NCI-H2029 (cell line): ENCODE measurements at regions not wholly inside any gene's neighbourhood (a gene's known extent, or its start where the extent isn't known, plus 50 kb on each side); places are given as distances from the start of the nearest gene placed in this dataset.
"Not testable (repeated sequence)": the region's sequence is repeated elsewhere in the genome, so short reads cannot be mapped to it uniquely, and the experiment has no call there.

Experiments
- DNase-seq: peaks from one replicate; lab custom pipeline; 2025; lab: John Stamatoyannopoulos, UW

DNA sequence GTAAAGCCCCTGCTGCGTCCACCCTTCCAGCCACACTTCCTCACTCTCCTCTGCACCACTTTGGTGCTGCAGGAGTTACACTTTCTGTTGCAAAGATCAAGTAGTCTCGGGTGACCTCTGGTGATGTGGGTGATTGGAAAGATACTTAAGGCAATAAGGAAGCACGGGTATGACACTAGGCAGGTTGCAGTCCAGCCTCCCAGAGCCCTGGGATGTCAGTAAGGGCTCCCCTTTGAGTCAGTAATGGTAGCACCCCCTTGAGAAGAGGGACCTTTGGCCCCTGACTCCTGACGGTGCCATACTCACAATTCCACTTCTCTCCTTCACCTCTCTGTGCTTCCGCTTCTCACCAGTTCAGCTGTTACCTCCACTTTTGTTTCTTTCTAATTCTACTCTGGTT lies 84.1 kb upstream of the KIF2A start:
- DNase-seq, result not testable (repeated sequence)

DNA sequence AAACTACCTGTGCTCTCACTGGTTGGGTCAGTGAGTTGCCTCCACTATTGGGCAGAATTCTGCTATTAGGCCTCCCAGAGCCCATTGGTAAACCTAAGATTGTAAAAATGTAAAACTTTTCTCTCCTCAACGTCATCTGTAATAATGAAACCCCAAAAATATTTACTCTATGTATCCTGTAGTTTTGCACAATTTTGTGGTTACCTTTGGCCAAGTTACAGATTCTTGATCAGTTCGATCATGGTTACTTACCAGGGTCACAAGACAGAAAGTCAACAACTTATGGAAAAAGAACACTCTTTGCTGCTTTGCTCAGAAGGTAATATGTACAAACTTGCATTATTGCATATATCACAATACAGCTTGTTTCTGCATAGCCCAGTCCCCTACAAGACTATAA lies 83.7 kb upstream of the KIF2A start:
- DNase-seq, result not testable (repeated sequence)

DNA sequence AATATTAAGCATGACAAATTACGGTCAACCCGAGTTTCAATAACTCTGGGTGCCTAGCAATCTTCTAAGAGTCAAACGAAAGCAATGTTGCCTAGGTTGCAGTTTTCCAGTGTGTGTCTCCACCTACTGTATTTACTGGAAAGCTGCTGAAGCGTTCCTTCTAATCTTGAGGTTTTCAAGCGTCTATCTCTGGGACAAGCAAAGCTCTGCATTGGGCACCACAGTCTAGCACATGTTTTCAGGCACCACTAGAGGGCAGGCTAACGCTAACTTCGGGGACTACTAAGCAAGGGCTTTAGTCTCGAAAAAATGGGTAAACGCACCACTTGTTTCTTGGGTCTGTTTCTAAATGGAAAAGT lies 82.7 kb upstream of the KIF2A start:
- not testable (repeated sequence) for DNase-seq

DNA sequence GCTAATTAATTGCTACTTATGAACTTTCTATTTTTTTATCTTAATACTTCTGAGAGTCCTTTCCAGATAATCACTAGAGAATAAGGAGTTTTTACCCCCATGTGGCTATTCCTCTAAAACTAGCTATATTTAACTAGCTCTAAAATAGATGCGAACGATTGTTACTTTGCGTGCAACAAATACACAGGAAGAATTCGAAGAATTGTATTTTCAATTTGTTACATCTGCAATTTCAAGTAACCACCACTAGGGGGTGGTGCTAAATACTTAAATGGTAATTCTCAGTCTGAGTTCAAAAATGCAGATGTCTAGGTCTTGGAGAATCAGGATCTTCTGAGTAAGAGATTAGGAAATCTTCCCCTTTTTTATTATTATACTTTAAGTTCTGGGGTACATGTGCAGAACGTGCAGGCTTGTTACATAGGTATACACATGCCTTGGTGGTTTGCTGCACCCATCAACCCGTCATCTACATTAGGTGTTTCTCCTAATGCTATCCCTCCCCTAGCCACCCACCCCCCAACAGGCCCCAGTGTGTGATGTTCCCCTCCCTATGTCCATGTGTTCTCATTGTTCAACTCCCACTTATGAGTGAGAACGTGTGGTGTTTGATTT lies 80.9 kb upstream of the KIF2A start:
- DNase-seq, result not testable (repeated sequence)

DNA sequence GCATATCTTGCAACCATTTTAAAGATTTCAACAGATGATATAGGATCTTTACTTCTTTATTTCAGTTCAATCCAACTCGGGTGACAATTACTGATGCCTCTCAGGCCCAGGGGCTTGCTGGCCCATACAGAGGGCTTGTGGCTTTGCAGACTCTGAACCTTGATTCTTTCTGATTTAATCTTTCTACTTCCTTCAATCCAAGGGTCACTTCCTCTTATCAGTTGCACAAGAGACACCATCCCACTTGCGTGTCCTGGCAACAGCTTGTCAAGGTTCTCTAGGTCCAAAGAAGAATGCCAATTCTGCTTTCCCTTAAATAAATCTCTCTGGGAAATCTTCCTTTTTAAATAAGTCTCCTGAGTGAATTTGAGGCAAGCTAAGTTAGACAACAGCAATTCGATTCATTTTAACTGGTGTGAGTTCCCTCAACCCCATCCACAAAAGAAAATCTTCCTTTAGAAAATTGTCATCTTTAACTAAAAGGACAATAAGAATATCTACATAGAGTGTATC lies 75.1 kb upstream of the KIF2A start:
- DNase-seq, result not testable (repeated sequence)

DNA sequence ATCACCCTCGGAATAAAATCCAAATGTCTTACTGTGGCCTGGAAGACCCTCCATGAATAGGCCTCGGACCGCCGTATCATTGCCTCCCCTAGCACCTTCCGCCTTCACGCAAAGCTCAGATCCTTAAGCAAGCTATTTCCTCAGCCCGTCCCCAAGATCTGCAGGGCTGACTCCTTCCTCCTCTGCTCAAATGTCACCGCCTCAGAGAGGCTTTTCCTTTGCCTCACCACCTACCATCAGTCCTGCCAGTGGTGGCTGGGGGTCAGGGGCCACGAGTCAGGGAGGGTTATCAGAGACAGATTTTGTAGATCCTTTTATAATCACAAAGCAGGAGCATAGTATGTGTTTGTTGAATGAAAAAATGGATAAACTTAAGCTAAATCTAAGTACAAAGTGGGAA lies 74.4 kb upstream of the KIF2A start:
- no peak for DNase-seq

DNA sequence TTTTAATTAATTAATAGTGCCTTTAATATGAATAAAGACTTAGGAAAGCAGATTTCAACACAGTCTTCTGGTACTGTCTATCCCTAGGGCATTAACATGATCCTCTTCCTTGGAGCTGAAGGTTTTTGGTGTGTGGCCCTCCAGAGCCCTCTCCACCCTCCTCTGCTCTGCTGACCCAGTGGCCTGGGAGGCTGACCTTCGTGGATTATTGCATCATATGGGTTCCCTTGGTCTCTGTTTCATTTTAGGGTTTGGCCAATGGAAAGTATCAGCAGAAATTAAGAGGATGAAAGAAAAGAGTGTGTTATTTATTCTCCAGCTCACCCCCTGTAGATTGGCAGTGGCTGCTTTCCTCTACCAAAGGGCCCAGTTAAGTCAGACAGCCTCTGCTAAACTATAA lies 73.8 kb upstream of the KIF2A start:
- DNase-seq, result not testable (repeated sequence)

DNA sequence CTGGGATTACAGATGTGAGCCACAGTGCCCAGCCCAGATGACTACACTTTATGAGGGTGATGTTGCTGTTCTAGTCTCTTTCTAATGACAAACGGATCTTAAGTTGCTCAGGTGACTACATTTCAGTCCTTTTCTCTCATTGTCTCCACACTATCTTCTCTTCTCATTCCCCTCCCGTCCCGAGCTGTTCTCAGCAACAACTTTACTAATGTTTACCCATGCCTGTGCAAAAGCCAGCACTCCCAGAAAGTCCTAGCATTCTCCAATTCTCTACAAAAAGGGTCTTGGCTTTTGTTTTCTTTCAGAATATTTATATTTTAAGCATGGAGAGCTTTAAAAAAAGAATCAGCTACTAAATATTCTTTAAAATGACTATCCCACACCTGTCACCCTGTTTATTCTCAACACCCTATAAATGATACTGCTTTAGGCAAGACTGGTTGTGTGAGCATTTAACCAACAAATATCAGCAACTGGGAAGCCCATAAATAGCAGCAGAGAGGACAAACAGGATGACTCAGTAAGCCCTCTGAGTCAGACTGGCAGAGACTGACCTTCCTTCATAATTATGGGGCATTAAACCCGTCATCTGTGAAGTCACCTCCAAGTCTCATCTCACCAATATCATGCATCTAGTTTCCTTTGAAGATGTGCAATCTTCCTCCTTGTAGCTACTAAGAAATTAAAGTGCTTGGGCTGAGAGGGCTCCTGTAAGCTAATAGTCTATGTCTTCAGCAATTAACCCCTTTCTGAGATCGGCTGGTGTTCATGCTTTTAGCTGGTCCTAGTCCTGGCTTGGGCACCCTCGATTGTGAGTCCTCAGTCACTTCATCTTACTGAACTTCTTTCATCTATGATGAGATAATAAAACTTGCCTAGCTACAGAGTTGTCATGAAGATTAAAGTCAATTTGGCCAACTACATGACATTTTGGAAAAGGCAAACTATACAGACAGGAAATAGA lies 72.6 kb upstream of the KIF2A start:
- DNase-seq, result not testable (repeated sequence)

DNA sequence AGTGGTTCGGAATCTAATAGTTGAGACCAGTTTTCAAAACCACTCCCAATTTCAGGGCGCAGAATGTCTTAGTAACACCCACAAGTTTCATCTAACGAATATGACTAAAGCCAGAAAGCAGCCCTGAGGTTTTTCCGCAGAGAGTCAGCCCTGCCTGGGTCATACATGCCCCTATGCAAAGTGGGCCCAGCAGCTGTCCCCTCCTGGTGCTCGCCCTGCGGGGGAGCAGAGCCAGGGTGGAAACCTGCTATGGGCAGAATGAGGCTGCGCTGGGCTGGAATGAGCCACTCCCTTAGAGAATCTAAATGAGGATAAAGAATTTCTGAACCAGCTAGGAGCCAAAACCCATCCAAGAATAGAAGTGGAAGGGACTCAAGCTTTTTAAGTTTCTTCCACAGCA lies 69.4 kb upstream of the KIF2A start:
- DNase-seq, result not testable (repeated sequence)

DNA sequence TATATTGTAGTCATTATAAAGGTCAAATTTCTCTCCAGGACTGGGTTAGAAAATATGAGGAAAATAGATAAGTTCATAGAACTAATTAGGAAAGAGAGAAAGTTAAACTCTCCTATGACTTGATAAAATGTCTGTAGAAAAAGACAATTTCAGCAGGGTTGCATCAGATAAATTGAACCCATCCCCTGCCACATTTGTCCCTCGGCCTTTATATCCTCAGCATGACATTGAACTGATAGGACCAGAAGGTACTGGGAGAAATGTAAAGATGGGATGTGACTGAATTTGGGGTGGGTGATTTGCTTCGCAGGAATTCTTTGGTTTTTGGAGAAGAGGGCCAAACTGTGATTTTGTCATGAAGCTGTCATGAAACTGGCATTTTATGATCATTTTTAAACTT lies 68.1 kb upstream of the KIF2A start:
- DNase-seq, result not testable (repeated sequence)

DNA sequence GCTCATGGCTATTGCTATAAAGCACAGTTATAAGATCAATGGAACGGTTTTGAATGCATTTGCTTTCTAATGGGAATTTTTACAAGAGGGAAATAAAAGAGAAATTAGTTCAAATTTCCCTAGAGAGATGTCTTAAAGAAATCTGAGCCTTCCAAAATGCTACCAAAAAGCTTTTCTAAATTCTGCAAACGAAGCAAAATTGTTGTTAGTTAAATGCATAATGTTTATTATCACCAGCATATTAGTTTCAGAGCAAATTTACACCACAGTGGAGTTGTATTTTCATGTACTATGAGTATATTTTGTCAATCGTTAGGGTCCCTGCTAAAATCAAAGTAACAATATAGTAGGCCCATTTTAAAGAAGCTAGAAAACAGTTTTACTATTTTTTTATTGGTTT lies 67.4 kb upstream of the KIF2A start:
- not testable (repeated sequence) for DNase-seq

DNA sequence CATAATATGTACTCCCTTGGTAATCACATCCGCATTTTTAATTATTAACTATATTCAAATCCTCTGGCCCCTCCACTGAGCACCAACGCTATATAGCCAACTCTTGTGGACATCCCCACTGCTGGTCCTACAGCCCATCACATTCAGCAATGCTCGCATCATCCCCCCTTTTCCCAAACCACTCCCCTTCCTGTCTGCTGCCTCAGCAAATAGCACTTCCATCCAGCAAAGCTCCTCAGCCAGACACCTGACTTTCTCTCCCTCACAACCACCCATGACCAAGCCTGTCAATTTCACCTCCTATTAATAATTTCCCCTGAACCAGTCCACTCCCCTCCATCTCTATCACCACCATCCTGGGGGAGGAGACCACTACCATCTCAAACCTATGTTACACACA lies 65.5 kb upstream of the KIF2A start:
- not testable (repeated sequence) for DNase-seq

DNA sequence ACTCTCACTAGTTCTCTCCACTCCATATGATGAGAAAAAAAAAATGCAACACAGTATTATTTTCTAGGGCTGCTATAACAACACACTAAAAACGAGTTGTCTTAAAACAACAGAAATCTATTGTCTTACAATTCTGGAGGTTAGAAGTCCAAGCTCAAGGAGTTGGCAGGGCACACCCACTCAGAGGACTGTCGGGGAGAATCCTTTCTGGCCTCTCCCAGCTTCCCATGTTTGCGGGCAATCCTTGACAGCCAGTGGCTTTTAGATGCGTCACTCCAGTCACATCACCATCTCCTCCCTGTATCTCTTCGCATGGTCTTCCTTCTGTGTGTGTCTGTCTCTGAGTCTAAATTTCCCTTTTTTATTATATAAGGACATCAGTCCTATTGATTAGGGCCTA lies 64.0 kb upstream of the KIF2A start:
- DNase-seq, result not testable (repeated sequence)

DNA sequence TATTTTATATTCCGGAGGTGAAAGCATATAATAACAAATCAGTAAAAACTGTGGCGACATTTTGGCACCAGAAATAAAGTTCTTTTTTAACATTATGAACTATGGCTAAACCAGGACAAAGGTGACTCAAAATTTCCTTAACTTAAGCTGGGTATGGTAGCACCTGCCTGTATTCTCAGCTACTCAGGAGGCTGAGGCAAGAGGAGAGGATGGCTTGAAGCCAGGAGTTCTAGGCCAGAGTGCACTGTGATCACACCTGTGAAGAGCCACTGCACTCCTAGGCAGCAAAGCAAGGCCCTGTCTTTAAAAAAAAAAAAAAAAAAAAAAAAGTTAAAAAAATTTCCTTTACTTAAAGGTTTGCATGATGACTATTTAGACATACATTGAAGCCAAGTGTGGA lies 63.0 kb upstream of the KIF2A start:
- DNase-seq, result not testable (repeated sequence)

DNA sequence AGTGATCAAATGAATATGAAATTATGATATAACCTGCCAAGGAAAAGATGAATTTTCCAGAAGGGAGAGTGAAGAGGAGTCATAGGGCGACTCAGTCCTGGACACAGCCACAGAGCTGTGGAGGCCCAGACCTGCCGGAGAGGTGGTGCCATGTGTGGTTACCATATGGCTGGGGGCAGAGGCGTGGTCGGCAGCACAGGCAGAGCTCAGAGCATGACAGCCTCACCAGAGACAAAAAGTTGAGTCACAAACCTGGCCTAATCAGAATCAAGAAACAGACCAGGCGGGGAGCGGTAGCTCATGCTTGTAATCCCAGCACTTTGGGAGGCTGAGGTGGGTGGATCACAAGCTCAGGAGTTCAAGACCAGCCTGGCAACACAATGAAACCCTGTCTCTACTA lies 57.8 kb upstream of the KIF2A start:
- not testable (repeated sequence) for DNase-seq

DNA sequence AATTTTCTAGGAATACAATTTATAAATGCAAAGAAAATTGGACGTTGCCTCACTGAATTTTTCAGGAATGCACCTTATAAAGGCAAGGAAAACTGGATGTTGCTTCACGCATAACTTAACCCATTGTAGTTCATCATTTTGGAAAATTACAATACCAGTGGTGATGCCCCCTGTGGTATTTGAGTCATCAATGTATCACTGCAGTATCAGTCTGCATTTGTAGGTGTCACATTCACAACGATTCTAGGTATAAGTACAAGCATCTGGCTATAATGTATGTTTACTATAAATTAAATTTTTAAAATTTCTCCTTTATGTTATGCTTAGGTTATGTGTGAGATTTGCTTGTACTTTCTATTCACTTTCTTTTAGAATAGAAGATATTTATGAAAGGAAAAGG lies 55.9 kb upstream of the KIF2A start:
- not testable (repeated sequence) for DNase-seq

DNA sequence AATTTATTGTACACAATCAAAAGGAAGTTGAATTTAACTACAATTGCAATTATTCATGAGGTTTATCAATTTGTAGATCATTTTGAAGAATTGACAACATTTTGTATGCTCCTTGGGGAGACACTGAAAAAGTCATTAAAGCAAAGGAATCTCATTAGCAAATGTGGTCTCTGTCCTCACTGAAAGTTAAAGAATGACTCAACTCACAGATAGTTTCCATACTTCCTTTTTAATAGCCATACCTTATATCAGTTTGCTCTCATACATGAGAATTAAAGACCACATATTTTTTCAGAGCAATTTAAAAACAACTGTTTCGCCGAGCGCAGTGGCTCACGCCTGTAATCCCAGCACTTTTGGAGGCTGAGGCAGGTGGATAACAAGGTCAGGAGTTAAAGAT lies 55.1 kb upstream of the KIF2A start:
- DNase-seq, result not testable (repeated sequence)

DNA sequence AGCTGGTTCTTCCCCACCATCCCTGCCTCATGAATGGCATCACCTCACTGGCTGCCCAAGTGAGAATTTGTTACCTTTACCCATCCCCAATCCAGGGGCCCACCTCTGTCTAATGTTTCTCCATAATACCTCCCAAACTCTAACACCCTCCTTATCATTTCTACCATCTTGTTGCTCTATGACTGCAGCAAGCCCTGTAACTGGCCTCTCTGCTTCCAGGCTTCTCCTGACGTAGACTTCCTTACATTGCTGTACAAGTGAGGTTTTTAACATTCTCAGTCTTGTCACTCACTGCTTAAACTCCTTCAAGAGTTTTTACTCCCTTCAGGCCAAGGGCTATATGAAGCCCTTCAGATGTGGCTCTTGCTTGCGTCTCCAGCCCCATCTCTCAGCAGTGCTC lies 53.5 kb upstream of the KIF2A start:
- DNase-seq, result not testable (repeated sequence)

DNA sequence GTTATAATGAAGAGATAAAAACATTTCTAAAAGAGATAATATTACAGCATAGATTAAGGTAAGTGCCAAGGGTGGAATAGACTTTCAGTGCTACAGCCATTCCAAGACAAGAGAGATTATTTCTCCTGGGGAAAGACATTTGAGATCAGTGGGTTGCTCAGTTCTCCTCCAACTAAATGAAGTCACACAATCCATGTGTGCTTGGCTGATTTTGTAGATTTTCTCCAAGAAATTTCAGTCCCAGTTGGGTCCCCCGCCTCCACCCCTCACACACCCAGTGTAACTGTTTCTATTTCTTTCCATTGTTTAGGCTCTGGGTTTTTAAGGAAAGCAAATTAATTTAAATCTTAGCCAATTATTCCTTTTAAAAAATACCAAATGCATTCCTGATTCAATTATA lies 50.5 kb upstream of the KIF2A start:
- DNase-seq, result not testable (repeated sequence)

DNA sequence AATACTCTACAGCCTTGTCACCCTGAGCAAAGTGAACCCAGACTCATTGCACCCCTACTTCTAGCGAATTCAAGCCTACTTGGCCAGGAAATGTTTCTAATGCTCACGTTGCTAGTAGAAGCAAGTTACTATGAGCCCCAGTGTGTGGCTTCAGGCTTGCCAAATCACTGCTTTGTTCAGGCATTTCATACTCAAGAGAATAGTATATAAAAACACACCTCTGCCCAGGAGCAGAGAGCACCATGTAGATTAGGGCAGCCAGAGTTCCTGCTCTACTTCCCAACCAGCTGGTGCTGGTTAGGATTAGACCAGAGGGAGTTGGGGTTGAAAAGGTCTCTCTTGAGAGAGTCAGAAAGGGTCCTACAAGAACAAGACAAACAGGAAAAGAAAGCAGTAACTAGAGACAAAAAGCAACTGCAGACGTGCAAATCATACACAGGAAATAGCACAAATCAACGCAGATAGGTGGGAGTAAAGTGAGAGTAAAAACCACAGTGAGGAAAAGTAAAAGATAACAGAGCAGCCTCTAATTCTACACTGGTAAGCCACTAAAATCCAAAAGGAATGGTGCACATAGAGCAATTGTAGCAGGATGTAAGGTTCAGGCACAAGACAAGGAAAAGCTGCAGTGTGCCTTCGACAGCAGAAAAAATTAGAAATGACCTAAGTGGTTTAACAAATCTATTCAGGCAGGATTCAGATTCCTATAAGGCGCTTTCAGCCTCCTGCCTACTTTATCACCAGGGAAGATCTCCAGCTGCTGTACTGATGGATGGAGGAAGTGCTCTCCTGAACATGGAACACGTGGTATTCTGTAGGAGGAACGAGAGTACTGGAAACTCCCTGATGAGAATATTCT lies 49.6 kb upstream of the KIF2A start:
- no peak for DNase-seq
